Panc1 (cell line): ENCODE measurements at regions not wholly inside any gene's neighbourhood (a gene's known extent, or its start where the extent isn't known, plus 50 kb on each side); places are given as distances from the start of the nearest gene placed in this dataset.

ENCODE experiments used
- CTCF ChIP-seq: fragments of 450-650 bp; IDR thresholded peaks from 2 replicates; pipeline ENCODE4 v1.5.1; 2017; ENCODE audit warnings: mild to moderate bottlenecking
- POLR2AphosphoS5 ChIP-seq: IDR thresholded peaks from 2 replicates; pipeline ENCODE4 v1.6.1; 2012; ENCODE audit warnings: mild to moderate bottlenecking, low read depth, low read length, moderate library complexity
- SIN3A ChIP-seq: IDR thresholded peaks from 2 replicates; pipeline ENCODE4 v1.6.1; 2012; ENCODE audit warnings: low read depth, mild to moderate bottlenecking, low read length, moderate library complexity, borderline replicate concordance; ENCODE audit not compliant: insufficient read depth

- TF ChIP-seq CTCF (no peak), SIN3A (no peak), POLR2AphosphoS5 (no peak)
Observed at GRCh38 chr1:65069011-65069565, 78.9 kb upstream of the AK4 start.
